IPS-NIHi11 (cell line): ENCODE measurements at regions not wholly inside any gene's neighbourhood (a gene's known extent, or its start where the extent isn't known, plus 50 kb on each side); places are given as distances from the start of the nearest gene placed in this dataset.
"Not testable (repeated sequence)": the region's sequence is repeated elsewhere in the genome, so short reads cannot be mapped to it uniquely, and the experiment has no call there.

ENCODE experiments used
- DNase-seq: peaks from one replicate; pipeline ENCODE4 v3.0.0; 2012; ENCODE audit warnings: mixed read lengths, low spot score

DNA sequence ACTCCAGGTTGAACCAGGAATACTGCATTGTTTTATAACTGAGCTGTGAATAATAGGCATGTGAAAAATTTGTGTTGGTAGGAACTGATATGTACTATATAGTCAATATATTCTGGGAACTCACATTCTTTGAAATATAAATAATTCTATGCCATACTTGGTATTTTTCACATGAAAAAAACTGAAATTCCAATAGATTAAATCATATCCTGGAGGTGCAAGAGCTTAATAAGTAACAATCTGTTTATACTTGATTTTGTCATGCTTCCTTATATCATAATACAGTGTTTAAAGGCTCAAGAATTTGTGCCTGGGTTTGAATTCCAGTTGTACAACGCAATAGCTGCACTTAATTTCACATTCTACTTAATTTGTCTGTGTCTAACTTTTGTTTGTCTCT is 387.0 kb downstream of the USP25 start:
- DNase-seq, result no peak

DNA sequence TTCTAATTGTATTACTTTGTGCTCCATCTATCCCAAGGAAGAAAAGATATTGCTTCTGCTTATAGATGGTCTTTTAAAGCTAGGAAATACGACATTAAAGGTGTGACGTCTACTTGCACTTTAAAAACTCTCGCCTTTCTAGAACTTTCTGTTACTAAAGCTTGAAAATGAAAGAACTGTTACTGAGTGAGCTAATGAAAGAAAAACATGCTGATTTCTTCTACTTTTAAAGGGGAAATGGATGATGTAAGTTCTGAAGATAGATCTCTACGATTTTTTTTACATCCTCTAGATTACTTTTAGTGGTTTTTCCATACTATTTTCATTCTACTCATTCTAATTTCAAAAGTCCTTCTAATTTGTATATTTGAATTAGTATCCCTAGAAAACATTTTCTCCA is 387.5 kb downstream of the USP25 start:
- no peak for DNase-seq

DNA sequence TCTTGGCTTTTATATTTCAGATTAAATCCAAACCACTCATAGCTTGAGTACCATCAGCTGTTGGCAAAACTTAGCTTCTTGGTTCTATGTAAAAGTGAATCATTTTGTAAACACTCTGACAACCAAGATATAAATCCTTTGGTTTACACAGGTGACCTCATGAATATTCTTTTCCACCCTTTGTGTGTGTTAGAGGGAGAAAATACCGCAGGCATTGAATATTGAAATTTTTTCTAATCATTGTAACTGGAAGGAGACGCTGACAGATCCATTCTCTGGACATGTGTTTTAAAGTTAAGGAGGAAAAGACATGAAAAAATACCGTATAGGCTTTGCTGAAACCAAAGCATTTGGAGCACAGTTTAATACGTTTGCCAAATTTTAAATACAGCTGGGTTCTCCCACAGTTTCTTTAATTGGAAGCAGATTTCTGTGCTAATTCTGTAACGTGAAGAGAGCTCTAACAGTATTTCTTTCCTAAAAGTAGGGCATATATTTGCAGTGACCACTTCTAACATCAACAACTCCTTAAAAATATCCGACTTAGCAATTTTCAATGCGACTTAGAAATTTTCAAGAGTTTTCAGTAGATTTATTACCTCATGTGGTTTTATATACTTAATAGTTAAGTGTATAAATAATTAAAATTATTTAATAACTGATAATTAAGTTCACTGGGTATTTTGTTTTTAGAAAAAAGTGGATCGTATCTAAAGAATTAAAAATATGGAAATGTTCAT is 388.2 kb downstream of the USP25 start:
- no peak for DNase-seq

DNA sequence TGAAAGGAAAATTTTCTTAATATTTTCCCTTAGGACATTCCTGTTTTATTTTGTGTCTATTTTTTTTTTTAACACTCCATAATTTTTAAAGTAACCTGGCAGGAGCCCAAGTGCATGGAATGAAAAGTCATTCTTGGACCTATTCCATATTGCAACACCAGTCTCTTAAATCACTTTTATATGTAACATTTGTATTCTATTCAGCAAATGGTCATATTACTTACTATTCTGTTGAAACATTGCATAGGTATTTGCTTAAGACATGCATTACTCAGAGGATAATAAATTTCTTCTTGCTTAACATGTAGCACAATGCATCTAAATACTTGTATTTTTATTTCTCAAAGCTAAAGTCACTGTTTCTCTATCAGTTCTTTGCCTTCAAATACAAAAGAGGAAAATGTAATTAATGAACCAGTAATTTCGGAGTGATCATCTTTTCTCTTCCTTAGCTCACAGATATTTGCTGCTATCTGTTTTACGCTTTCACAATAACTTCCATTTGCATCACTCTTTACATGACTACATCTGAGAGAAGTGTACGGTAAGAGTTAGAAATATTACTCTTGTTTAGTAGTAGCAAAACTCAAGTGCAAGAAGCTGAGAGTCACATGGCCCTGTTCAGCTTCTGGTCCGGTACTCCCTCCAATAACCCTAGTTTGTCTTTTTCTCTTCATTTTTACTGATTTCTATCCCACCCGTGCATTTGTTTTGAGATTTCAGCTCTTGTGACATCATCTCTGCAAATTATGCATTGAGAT is 394.8 kb downstream of the USP25 start:
- peak; percentile 15 for DNase-seq

DNA sequence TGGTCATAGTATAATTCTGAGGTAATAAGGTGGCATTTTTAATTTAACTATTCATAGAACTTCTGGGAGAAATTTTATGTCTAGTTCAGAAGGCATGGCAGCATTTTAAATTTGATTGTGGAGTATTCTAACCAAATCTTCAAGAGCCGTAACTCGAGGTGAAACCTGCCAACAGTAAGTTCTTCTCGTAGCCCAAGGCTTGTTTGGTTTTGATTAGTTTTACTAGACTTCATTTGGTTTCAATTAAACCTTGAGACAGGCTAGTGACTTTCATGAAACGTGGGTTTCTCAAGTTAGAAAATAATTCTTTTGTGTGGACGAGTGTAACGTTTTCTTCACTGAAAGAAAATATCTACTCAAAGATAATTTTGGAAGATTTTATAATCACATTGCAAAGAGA is 395.5 kb downstream of the USP25 start:
- no peak for DNase-seq

DNA sequence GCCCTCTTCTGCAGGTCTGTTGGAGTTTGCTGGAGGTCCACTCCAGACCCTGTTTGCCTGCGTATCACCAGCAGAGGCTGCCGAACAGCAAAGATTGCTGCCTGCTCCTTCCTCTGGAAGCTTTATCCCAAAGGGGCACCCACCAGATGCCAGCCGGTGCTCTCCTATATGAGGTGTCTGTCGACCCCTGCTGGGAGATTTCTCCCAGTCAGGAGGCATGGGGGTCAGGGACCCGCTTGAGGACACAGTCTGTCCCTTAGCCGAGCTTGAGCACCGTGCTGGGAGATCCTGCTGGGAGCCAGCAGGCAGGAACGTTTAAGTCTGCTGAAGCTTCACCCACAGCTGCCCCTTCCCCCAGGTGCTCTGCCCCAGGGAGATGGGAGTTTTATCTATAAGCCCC is 402.7 kb downstream of the USP25 start:
- DNase-seq, result not testable (repeated sequence)

DNA sequence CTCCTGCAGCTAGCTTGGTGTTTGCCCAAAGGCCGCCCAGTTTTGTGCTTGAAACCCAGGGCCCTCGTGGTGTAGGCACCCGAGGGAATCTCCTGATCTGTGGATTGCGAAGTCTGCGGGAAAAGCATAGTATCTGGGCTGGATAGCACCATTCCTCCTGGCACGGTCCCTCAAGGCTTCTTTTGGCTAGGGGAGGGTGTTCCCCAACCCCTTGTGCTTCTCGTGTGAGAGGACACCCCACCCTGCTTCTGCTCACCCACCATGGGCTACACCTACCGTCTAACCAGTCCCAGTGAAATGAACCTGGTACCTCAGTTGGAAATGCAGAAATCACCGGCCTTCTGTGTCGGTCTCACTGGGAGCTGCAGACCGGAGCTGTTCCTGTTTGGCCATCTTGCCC is 403.5 kb downstream of the USP25 start:
- no peak for DNase-seq

DNA sequence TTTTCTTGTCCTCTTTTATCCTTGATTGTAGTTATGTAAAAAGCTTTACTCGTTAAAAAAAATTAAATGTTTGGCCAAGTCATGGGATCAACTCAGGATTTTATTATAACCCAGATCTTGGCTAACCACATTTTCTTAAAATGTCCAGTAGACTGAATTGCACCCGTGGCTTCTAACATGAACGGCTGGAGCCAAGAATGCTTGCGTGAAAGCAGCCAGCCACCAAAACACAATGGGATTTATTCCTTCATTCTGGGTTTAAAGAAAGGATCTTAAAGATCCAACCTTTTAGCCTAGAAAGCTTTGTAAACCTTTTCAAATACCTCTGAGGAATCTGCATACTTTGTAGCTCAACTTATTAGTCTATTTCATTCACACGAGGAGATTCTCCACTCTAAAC is 404.4 kb downstream of the USP25 start:
- no peak for DNase-seq

DNA sequence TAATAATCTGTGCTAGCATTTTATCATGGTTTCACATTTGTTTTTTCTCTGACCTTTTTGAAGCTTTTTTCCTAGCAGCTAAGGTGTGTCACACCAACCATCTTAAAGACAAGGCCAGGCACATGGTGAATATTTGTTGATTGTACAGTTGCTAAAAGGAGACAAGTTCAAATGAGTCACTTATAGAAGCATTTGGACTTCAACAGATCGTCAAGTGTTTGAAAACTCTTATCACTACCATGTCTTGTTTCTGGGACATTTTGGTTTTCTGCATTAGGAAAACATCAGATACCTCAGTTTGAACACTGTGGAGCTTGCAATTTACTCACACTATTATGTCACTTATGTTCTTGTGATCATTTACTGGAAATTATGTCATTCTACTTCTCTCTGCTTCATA is 407.3 kb downstream of the USP25 start:
- no peak for DNase-seq

DNA sequence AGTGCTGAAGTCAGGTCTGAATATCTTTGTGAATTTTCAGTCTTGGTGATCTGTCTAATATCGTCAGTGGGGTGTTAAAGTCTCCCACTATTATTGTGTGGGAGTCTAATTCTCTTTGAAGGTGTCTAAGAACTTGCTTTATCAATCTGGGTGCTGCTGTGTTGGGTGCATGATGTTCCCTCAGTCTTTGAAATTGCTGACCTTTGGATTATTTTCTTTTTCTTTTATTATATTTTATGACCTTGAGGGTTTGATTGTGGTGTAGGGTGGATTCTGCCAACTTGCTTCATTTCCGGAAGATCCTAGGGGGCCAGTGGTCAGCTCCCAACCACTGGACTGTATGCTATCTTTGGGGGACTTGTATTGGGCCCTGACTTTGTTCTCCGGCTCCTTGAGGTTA is 415.3 kb downstream of the USP25 start:
- no peak for DNase-seq

DNA sequence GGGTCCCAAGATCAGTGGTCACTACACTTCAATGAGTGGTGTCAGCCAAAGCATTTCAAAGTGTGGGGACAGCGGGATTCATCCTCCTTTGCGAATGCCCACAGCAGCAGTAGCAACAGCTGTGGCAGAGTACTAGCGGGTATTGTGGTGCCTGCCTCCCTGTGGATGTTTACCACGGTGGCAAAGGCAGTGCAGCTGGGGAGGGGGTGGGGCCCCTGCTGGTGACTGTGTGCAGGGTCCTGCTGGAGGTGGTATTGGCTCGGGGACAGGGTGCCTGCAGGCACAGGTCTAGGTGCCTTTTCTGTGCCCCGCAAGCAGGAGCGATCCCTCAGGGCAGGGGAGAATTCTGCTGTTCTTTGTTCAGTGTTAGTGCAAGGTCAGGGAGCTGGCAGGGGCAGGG is 415.7 kb downstream of the USP25 start:
- no peak for DNase-seq

DNA sequence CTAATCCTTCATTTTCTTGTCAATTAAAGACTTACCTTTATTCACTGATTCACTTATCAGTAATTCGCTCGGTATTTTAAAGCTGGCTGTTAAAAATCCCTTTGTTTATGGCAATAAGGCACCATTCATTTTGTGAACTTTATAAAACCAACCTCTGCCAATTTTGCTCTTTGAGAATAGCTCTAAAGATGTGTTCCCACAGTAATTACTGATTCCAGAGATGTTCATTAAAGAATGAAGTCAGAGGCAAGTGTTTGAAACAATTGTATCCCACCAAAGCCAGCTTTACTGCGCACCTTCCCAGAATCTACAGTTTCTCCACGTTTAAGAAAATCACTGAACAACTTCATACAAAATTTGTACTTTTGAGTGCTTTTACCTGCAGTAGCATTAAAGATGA is 424.5 kb downstream of the USP25 start:
- no peak for DNase-seq

DNA sequence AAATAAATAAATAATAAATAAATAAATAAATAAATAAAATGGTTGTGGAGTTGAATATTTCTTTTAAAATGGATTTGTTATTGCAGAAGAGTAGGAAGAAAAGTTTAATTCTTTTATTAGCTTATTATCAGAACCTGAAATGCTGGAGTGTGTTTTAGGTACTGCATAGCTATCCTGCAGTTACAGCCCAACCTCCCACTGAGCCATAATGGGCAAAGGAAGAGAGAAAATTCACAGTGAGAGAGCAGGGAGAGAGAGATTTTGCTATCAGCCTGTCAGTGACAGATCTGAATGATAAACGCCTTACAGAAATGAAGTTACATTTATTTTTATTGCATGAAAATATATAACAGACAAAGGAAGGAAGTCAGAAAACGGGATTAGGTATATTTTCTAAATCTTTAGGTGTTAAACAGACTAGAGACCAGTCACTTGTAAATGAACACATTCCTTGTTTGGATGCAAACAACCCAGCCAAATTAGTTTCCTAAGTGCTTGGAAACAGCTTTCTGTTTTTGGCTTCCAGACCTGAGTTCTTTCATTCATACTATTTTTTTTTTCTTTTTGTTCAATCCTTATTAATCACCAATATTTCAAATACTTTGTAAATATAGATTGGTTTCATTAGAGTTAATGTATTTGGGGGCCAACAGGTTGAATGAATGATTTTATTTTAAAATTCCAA is 425.3 kb downstream of the USP25 start:
- peak; percentile 12 for DNase-seq

DNA sequence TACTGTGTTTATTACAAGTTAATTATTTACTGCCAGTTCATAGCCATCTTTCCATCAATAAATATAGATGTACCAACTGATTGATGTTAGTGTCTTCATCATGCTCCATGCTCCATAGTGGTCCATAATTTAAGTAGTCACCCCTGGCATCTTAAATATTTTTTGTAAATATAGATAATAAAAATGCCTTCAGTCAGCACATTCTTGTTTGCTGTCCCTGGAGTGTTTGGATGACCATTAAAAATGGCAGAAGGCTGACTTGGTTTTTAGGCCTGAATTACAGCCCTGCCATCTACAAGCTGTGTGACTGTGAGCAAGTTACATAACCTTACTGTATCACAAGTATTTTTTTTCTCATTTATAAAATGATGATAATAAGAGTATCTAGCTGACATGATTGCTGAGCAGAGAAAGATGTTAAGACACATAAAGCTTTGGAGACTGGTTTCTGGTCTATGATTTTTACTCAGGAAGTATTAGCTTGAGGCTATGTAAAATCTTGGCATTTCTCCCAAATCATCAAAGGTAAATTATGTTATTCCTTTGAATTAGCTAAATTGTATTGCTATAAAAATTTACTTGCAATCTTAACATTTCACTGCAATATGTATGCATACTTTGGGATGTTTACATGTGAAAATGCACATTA is 427.2 kb downstream of the USP25 start:
- DNase-seq, result no peak

DNA sequence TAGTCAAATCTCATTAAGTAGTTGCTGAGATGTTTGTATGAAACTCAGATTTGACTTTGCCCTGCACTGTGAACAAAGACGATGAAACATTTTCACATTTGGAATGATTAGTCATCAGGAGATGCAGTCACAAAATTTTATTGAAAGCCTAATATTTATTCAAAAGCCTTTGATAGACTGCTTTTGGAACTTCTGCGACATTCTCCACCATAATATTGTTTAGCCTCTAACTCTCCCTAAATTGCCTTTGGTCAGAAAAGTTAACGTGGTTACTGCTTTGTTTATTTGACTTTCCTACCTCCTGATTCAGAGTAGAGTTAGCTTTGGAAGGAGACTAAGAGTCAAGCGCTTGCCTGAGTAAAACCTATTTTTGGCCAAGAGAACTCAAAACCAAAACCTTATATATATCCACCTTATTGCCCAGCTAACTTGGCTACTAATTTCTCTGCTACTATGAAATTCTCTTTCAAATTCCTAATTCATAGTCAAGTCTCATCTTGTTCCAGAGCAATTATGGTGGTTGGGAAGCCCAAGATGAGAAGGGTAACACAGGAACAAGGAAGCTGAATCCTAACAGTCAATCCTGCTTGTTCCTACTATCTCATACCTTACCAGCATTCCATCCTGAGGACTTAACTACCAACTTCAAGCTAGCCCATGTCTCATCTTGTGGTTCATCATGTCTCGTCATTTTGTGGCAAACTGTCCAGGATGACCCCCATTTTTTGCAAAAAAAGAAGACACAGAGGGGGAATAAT is 429.6 kb downstream of the USP25 start:
- no peak for DNase-seq

DNA sequence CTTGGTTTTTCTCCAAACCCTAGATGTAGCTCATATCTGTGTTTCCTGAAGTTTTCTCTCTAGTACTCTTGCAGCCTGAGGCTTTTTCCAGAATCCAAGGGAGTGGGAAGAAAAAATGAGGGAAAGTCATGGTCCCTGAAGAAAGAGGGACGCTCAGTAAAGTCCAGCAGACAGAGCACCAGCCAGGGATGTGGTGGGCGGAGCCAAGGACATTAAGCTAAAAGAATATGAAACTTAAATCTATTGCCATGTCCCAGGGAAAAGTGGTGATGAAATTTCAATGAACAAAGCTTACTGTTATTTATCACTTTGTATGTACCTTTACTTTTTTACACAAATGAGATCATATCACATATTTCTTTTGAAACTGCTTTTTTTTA is 430.2 kb downstream of the USP25 start:
- DNase-seq, result no peak

DNA sequence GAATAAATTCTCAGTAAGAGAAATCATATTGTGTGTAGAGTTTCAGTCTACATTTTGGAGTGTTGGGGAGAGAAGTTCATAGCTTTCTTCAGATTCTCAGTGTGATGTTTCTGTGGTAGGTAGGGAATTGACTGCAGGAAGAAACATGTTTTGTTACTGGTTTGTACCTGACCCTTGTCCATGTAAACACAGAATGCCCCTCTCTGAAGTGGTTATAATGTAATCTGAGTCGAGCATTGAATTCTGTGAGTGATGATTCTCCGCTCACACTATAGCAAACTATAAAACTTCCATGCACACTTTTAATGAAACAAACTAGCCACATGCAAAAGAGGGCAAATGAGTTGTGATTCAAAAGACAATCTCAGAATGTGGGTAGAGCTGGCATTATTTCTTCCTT is 433.2 kb downstream of the USP25 start:
- no peak for DNase-seq

DNA sequence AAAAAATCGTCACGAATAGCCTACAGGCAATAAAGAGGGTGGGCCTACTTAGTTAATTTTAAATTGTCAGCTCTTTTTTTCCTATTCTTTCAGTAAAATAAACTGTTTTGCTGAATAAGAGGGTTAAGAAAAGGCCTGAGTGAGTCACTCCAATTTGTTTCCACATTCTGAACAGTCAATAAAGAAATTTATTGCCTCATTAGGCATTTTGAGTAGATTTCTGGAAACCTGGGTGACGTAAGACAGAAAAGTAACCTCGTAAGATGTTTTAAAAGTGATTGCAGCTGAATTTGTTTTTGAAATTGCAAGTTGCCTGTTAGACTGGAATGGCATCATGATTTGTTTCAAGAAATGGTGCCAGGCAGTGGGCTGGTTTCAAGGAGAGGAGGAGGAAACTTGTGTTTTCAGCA is 439.3 kb downstream of the USP25 start:
- no peak for DNase-seq

DNA sequence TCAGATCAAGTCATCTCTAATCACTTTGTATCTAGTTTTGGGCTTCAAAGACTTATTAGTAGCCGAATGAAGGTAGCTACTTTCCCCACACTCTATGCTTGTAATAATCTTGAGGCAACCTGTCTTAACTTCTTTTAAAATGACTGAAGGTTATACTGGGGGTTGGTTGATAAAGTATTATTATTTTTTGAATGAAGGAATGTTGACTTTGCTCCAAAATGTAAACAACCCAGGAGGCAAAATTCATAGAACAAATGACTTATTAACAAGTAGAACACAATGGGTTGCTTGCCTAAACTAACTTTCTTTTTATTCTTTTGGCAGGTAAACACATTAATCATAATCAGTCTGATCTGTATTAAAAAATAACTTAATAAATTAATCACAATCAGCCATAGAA is 440.0 kb downstream of the USP25 start:
- DNase-seq, result no peak

DNA sequence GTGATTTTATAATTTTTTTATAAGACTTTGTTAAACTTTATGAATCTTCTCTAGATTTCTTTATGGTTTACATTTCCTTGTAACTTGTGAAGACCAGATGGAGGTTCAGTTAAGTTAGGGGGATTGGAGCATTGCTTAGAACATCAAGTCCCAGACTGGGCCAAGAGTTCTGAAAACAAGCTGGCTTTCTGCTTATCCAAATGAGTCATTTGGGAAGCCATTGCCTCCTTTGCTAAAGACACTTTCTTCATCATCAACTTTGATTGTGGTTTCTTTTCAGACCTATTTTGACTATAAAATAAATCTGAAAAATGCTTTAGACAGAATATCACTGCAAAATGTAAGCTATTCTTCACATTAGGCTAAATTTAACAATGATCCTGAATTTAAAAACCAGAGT is 446.8 kb downstream of the USP25 start:
- DNase-seq, result no peak

DNA sequence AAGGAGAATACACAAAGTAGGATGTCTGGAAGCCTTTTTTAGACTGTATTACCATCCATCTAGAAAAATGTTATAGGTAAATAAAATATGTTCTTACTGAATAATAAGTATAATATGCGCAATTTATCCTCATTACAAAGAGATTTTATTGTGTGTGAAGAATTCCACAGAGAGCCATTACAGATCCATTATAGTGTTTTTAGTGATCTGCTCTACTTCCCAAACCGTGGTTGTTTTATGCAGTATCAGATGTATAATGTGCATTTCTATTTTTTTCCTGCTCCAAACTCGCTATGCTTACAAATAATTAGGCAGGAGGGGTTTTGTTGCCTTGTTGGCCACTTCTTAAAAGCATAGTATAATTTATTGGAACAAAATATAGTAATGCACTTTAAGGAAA is 447.8 kb downstream of the USP25 start:
- DNase-seq, result no peak

DNA sequence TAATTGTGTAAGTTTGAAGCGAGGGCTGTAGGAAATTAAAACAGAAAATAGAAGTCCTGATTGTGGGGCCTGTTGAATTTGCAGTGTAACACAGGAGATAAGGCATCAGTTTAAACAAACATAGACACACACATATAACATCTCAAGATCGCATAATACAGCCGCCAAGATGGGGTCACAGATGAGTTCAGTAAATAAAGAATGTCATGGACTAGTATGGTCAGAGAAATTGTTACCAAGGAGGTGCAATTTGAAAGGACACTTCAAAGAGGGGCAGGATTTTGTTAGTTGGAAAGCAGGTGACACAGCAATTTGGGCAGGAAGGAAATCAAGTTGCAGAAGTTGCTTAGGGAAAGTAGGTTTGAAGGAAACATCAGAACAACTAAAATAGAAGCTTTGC is 450.0 kb downstream of the USP25 start:
- DNase-seq, result no peak
